HG03558 (cell line): ENCODE measurements at regions not wholly inside any gene's neighbourhood (a gene's known extent, or its start where the extent isn't known, plus 50 kb on each side); places are given as distances from the start of the nearest gene placed in this dataset.

Source experiments
- ATAC-seq: cut with Tn5 transposase; IDR thresholded peaks from one replicate; pipeline ENCODE4 v1.9.1; 2021; ENCODE audit warnings: moderate number of reproducible peaks; ENCODE audit not compliant: unreplicated experiment; ENCODE audit errors: extremely low read depth

- ATAC-seq = no peak
Observed at GRCh38 chr15:69593981-69594966, 141.7 kb downstream of the RPLP1 start.

- ATAC-seq = no peak
Observed at GRCh38 chr15:69595009-69595791, 142.6 kb downstream of the RPLP1 start.

GRCh38 chr15:69597061-69597592, 144.5 kb downstream of the RPLP1 start:
- ATAC-seq = no peak

GRCh38 chr15:69599271-69599670, 146.7 kb downstream of the RPLP1 start:
- no peak for ATAC-seq

GRCh38 chr15:69600556-69601085, 148.0 kb downstream of the RPLP1 start:
- no peak for ATAC-seq

- no peak for ATAC-seq
Observed at GRCh38 chr15:69601711-69602504, 149.3 kb downstream of the RPLP1 start.

- ATAC-seq = no peak
Observed at GRCh38 chr15:69602921-69603320, 150.3 kb downstream of the RPLP1 start.

GRCh38 chr15:69603369-69604071, 150.9 kb downstream of the RPLP1 start:
- no peak for ATAC-seq

GRCh38 chr15:69604072-69604411, 151.4 kb downstream of the RPLP1 start:
- no peak for ATAC-seq

GRCh38 chr15:69606144-69606543, 153.5 kb downstream of the RPLP1 start:
- ATAC-seq = no peak

GRCh38 chr15:69606921-69607500, 154.4 kb downstream of the RPLP1 start:
- ATAC-seq = no peak

- no peak for ATAC-seq
Observed at GRCh38 chr15:69608661-69609060, 156.0 kb downstream of the RPLP1 start.

- no peak for ATAC-seq
Observed at GRCh38 chr15:69609176-69609575, 156.6 kb downstream of the RPLP1 start.

- ATAC-seq = no peak
Observed at GRCh38 chr15:69609776-69610175, 157.2 kb downstream of the RPLP1 start.

- ATAC-seq = no peak
Observed at GRCh38 chr15:69610277-69610676, 157.7 kb downstream of the RPLP1 start.

GRCh38 chr15:69610858-69611257, 158.2 kb downstream of the RPLP1 start:
- ATAC-seq = no peak

- no peak for ATAC-seq
Observed at GRCh38 chr15:69612112-69612511, 159.5 kb downstream of the RPLP1 start.

- no peak for ATAC-seq
Observed at GRCh38 chr15:69613182-69613581, 160.6 kb downstream of the RPLP1 start.

- ATAC-seq = no peak
Observed at GRCh38 chr15:69613988-69614387, 161.4 kb downstream of the RPLP1 start.
